Smooth muscle cell (in vitro differentiated cells): ENCODE measurements at regions not wholly inside any gene's neighbourhood (a gene's known extent, or its start where the extent isn't known, plus 50 kb on each side); places are given as distances from the start of the nearest gene placed in this dataset.

Experiments
- DNase-seq: peaks from one replicate; lab custom pipeline; 2025; ENCODE audit not compliant: unreplicated experiment; lab: John Stamatoyannopoulos, UW
- H2AFZ ChIP-seq: fragments of 200-600 bp; sonication (generic); 2 replicates; pipeline ENCODE4 v1.6.0; 2016; ENCODE audit warnings: antibody characterized with exemption, low read depth, mild to moderate bottlenecking
- H3F3A ChIP-seq: fragments of 200-600 bp; sonication (generic); 2 replicates; pipeline ENCODE4 v1.6.0; 2017; ENCODE audit warnings: antibody characterized with exemption, low read depth
- H3K27ac ChIP-seq: fragments of 200-600 bp; sonication (generic); 2 replicates; pipeline ENCODE4 v1.5.1; 2016; ENCODE audit warnings: low read depth, mild to moderate bottlenecking
- H3K27me3 ChIP-seq: fragments of 200-600 bp; sonication (generic); 2 replicates; pipeline ENCODE4 v1.6.1; 2016; ENCODE audit warnings: low read depth, mild to moderate bottlenecking
- H3K36me3 ChIP-seq: fragments of 200-600 bp; sonication (generic); 2 replicates; pipeline ENCODE4 v1.5.1; 2016; ENCODE audit warnings: low read depth
- H3K4me1 ChIP-seq: fragments of 200-600 bp; sonication (generic); 2 replicates; pipeline ENCODE4 v1.5.1; 2016; ENCODE audit warnings: low read depth
- H3K4me2 ChIP-seq: fragments of 200-600 bp; sonication (generic); 2 replicates; pipeline ENCODE4 v1.6.0; 2016; ENCODE audit warnings: mild to moderate bottlenecking
- H3K4me3 ChIP-seq: fragments of 200-600 bp; sonication (generic); 2 replicates; pipeline ENCODE4 v1.5.1; 2016; ENCODE audit warnings: mild to moderate bottlenecking
- H3K79me2 ChIP-seq: fragments of 200-600 bp; sonication (generic); 2 replicates; pipeline ENCODE4 v1.6.0; 2016; ENCODE audit warnings: low read depth, mild to moderate bottlenecking
- H3K9ac ChIP-seq: fragments of 200-600 bp; sonication (generic); 2 replicates; pipeline ENCODE4 v1.6.0; 2016; ENCODE audit warnings: low read depth
- H3K9me3 ChIP-seq: fragments of 200-600 bp; sonication (generic); replicated peaks from 2 replicates; pipeline ENCODE4 v1.5.1; 2016; ENCODE audit warnings: low read depth
- H4K20me1 ChIP-seq: fragments of 200-600 bp; sonication (generic); 2 replicates; pipeline ENCODE4 v1.6.0; 2016; ENCODE audit warnings: low read depth
- CTCF ChIP-seq: fragments of 200-600 bp; sonication (generic); IDR thresholded peaks from 2 replicates; pipeline ENCODE4 v1.5.1; 2017; ENCODE audit warnings: borderline replicate concordance, mild to moderate bottlenecking, antibody characterized with exemption; ENCODE audit not compliant: insufficient read depth, poor library complexity, severe bottlenecking
- WGBS: methylation state at CpG from one replicate; pipeline ENCODE4 v1.1.7; 2016; ENCODE audit warnings: low lambda C conversion rate; 5-methylcytosine and 5-hydroxymethylcytosine counted together

DNA sequence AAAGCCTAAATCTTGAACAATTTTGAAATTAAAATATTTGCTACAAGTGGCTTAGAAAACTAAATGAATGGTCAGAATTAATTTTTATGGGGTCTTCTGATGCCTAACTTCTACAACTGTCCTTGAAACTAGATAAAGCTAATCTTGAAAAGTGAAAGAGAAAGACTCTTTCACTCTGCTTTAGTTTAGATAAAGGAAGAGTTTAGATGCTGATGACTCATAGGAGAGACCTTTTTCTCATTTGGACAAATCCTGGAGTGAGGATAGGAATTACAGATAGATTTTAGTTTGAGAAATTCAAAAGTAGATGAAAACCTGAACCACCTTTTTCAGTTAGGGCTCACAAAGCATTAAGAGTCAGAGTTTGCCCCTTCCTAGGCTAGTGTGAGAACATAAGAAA lies 342.3 kb upstream of the GRID2 start:
- no peak for TF ChIP-seq CTCF
- no peak for DNase-seq
- Histone ChIP-seq H3F3A (no peaks in the 10 kb centered on the region), H3K4me2 (peak overlapping the region; percentile 28), H3K36me3 (no peaks in the 10 kb centered on the region), H3K79me2 (no peaks in the 10 kb centered on the region), H3K27ac (no peak overlapping the region), H3K4me3 (no peak overlapping the region), H2AFZ (no peak overlapping the region), H3K4me1 (no peaks in the 10 kb centered on the region), H3K9ac (no peak overlapping the region), H3K27me3 (no peaks in the 10 kb centered on the region), H3K9me3 (no peaks in the 10 kb centered on the region), H4K20me1 (no peaks in the 10 kb centered on the region)

DNA sequence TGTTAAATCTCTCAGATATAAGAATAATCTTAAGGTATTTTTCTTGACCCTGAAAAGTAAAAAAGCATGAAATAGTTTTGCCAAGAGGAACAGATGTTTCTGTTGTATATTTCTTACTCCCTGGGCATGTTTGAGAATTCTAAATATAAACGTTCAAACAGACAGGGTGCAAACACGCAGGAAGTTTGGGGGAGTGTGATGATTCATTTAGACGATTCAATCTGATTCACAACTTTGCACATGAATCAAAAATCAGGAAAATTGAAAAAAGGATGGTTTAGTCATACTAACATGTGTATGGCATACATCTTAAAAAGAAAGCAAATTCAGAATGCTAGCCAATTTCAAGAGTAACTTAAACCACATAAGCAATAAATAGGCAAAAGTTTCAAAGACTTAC lies 340.3 kb upstream of the GRID2 start:
- no peak for DNase-seq
- H3K4me2 ChIP-seq, result peak overlapping the region; percentile 68
- no peak overlapping the region for H3K9ac ChIP-seq
- no peaks in the 10 kb centered on the region for H3K79me2 ChIP-seq
- H3K4me3 ChIP-seq, result peak overlapping the region; percentile 9
- peak overlapping the region; percentile 49 for H2AFZ ChIP-seq
- 35% methylated on average over 3 of the region's 3 CpGs for WGBS
- H4K20me1 ChIP-seq, result no peaks in the 10 kb centered on the region
- no peaks in the 10 kb centered on the region for H3F3A ChIP-seq
- TF ChIP-seq CTCF, result no peak
- no peaks in the 10 kb centered on the region for H3K36me3 ChIP-seq
- no peaks in the 10 kb centered on the region for H3K27me3 ChIP-seq
- peak overlapping the region; percentile 26 for H3K27ac ChIP-seq
- no peaks in the 10 kb centered on the region for H3K4me1 ChIP-seq
- H3K9me3 ChIP-seq, result no peaks in the 10 kb centered on the region

DNA sequence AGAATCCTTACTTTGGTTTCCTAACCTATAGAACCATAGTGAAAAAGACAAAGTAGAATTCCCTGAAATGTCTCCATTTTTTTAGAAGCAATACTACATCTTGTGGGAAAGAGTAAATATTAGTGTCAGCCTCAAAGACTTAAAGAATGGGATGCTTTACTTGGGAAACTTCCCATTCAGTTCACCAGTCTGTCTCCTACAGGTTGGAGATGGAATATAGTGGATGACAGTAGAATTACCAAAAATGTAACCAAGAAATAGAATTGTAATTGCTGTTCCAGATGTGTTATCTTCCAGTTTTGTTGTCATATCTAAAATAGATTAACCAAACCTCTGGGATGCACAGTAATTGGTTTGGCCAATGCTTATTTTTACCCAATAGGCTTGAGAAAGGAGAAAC lies 338.6 kb upstream of the GRID2 start:
- DNase-seq, result no peak
- Histone ChIP-seq H3K27me3 (no peaks in the 10 kb centered on the region), H3K9ac (no peak overlapping the region), H3K4me3 (no peak overlapping the region), H3K4me1 (no peaks in the 10 kb centered on the region), H3K27ac (no peak overlapping the region), H2AFZ (no peak overlapping the region), H3K9me3 (no peaks in the 10 kb centered on the region), H3K4me2 (no peak overlapping the region), H4K20me1 (no peaks in the 10 kb centered on the region), H3K36me3 (no peaks in the 10 kb centered on the region), H3F3A (no peaks in the 10 kb centered on the region), H3K79me2 (no peaks in the 10 kb centered on the region)
- peak; percentile 8 for TF ChIP-seq CTCF

DNA sequence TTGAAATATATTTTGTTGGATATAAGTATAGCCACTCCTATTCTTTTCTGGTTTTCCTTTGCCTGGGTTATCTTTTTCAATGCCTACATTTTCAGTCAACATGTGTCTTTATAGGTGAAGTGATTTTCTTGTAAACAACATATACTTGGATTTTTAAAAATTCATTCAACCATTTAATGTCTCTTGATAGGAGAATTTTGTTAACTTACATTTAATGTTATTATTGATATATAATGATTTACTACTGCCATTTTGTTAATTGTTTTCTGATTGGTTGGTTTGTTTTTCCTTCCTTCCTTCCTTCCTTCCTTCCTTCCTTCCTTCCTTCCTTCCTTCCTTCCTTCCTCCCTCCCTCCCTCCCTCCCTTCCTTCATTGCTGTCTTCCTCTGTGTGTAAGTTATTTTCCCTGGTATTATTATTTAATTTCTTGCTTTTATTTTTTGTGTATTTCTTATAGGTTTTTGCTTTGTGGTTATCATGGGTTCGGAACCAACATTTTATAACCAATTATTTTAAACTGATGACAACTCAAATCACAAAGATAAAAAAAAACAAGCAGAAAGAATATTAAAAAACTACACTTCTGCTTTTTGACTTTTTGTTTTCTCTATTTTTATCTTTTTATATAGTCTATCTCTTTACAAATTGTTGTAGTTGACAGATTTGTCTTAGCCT lies 330.1 kb upstream of the GRID2 start:
- DNase-seq, result no peak
- TF ChIP-seq CTCF, result no peak
- Histone ChIP-seq H3K27ac (no peak overlapping the region), H3K36me3 (no peaks in the 10 kb centered on the region), H3K9ac (no peak overlapping the region), H3F3A (no peaks in the 10 kb centered on the region), H3K27me3 (no peaks in the 10 kb centered on the region), H4K20me1 (no peaks in the 10 kb centered on the region), H3K79me2 (no peaks in the 10 kb centered on the region), H3K4me3 (no peak overlapping the region), H3K4me1 (no peaks in the 10 kb centered on the region), H3K4me2 (no peak overlapping the region), H3K9me3 (no peaks in the 10 kb centered on the region), H2AFZ (no peak overlapping the region)
- 50% methylated on average over 1 of the region's 1 CpG for WGBS
